ENCODE measurements at regions not wholly inside any gene's neighbourhood (a gene's known extent, or its start where the extent isn't known, plus 50 kb on each side); places are given as distances from the start of the nearest gene placed in this dataset.

DNA sequence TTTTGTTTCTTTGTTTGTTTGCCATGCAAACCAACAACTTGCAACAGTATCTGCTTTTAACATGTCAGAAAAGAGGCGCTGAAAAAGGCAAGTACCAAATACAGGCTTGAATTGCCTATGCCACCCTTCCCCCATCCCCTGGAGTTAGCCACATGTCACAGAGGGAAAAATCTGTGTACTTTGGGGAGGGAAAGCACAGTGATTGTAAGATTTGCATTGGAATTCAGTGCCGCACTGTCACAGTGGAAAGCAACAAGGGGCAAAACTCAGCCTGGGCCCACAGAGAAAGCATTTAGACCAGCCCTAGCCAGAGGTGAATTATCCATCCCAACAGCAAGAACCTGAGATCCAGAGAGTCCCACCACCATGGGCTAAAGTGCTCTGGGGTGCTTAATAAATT is 52.4 kb upstream of the ACADM start:
- TF ChIP-seq CTCF (IDR thresholded peaks at IDR 0.05) (no peak), SIN3A (IDR thresholded peaks at IDR 0.05; ENCODE audit: borderline replicate concordance, insufficient read depth, low read depth, low read length) (no peak), POLR2AphosphoS5 (IDR thresholded peaks at IDR 0.05; ENCODE audit: low read depth, low read length) (no peak)
- TF ChIP-seq, protein P1, sequence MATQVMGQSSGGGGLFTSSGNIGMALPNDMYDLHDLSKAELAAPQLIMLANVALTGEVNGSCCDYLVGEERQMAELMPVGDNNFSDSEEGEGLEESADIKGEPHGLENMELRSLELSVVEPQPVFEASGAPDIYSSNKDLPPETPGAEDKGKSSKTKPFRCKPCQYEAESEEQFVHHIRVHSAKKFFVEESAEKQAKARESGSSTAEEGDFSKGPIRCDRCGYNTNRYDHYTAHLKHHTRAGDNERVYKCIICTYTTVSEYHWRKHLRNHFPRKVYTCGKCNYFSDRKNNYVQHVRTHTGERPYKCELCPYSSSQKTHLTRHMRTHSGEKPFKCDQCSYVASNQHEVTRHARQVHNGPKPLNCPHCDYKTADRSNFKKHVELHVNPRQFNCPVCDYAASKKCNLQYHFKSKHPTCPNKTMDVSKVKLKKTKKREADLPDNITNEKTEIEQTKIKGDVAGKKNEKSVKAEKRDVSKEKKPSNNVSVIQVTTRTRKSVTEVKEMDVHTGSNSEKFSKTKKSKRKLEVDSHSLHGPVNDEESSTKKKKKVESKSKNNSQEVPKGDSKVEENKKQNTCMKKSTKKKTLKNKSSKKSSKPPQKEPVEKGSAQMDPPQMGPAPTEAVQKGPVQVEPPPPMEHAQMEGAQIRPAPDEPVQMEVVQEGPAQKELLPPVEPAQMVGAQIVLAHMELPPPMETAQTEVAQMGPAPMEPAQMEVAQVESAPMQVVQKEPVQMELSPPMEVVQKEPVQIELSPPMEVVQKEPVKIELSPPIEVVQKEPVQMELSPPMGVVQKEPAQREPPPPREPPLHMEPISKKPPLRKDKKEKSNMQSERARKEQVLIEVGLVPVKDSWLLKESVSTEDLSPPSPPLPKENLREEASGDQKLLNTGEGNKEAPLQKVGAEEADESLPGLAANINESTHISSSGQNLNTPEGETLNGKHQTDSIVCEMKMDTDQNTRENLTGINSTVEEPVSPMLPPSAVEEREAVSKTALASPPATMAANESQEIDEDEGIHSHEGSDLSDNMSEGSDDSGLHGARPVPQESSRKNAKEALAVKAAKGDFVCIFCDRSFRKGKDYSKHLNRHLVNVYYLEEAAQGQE (IDR thresholded peaks at IDR 0.05; ENCODE audit: insufficient read depth in 1 of 2, low read depth in 2 of 2, low read length in 1 of 2): no peak
